Pancreas (tissue), 10 donors: ENCODE measurements at regions not wholly inside any gene's neighbourhood (a gene's known extent, or its start where the extent isn't known, plus 50 kb on each side); places are given as distances from the start of the nearest gene placed in this dataset.
"Not testable (repeated sequence)": the region's sequence is repeated elsewhere in the genome, so short reads cannot be mapped to it uniquely, and the experiment has no call there.

ENCODE experiments used
- ATAC-seq, 4 donors: fragments of 200-7000 bp; cut with Tn5 transposase; one replicate each; pipeline versions ENCODE4 v1.8.0 to v1.9.1; 2020; ENCODE audit warnings: mild to moderate bottlenecking in 4 of 4, moderate library complexity in 4 of 4
- DNase-seq, 6 donors: peaks; one replicate each; pipeline ENCODE4 v3.0.0-alpha.2; 2020
- FAIRE-seq: peaks from 2 replicates; lab custom pipeline; 2012; peaks lifted over from hg19 to GRCh38; lab: Jason Lieb, UNC
- H3K27ac ChIP-seq, 4 donors: fragments of 200-600 bp; sonication (generic); 1 replicate in 3 of 4; 2 replicates in 1 of 4; pipeline versions ENCODE4 v1.5.0 to v1.8.0; 2020
- H3K27me3 ChIP-seq, 4 donors: fragments of 200-600 bp; one replicate each; pipeline ENCODE4 v1.8.0; 2021
- H3K36me3 ChIP-seq, 3 donors: fragments of 200-600 bp; sonication (generic) in 1 of 3; one replicate each; pipeline versions ENCODE4 v1.5.0 to v1.8.0; 2020 to 2021
- H3K4me1 ChIP-seq, 3 donors: fragments of 200-600 bp; one replicate each; pipeline ENCODE4 v1.8.0; 2021
- H3K4me3 ChIP-seq, 4 donors: fragments of 200-600 bp; sonication (generic) in 2 of 4; one replicate each; pipeline versions ENCODE4 v1.5.0 to v1.8.0; 2020 to 2021
- H3K9me3 ChIP-seq, 4 donors: fragments of 200-600 bp; one replicate each; pipeline ENCODE4 v1.8.0; 2021
- CTCF ChIP-seq, 4 donors: fragments of 200-600 bp; sonication (generic) in 3 of 4; IDR thresholded peaks; one replicate each; pipeline versions ENCODE4 v1.5.0 to v1.8.0; 2021; ENCODE audit warnings: antibody characterized with exemption in 4 of 4
- WGBS, 2 donors: extraction: QIAGEN DNeasy Blood & Tissue Kit; methylation state at CpG; one replicate each; pipeline ENCODE4 v1.1.7; 2013; 5-methylcytosine and 5-hydroxymethylcytosine counted together
- intact Hi-C, 3 donors: fragments of 100-400 bp; cut with DNase I; formaldehyde crosslinking; loops; one replicate each; pipeline versions ENCODE4 v1.11.1 to v1.14.2; 2022
- donor health status: healthy with polysubstance abuse.
- donor health status: DM: no; HTN: no; CAD: no; lungs with moderate emphysema.
- donor health status: DM: no; HTN: no; CAD: no.
- donor health status: control.
- donor health status: control.
- donor health status: Bipolar disorder and iron deficiency.
- donor health status: DM: yes; HTN: yes; CAD: no.
- donor health status: DM: no; HTN: no; CAD: no.
- donor health status: DM: no; HTN: no; CAD: no.
- donor health status: DM: yes; HTN: yes; CAD: no.

GRCh38 chr5:89668821-89669220 lies 740.7 kb downstream of the CETN3 start:
- WGBS, 2 donors, result 91 to 93% methylated on average over 3 of the region's 3 CpGs
- H3K4me1 ChIP-seq, result no peaks in the 10 kb centered on the region
- H3K9me3 ChIP-seq, result no peaks in the 10 kb centered on the region
- ATAC-seq (no peak), FAIRE-seq (no peak), DNase-seq (no peak)
- no peaks in the 10 kb centered on the region for H3K36me3 ChIP-seq
- TF ChIP-seq CTCF (IDR thresholded peaks at IDR 0.05), result no peak
- no peak overlapping the region for H3K4me3 ChIP-seq
- H3K27ac ChIP-seq, result no peak overlapping the region
- intact Hi-C loops, result no loop called here
- H3K27me3 ChIP-seq, result no peaks in the 10 kb centered on the region

GRCh38 chr5:89662499-89662898 lies 747.1 kb downstream of the CETN3 start:
- 64 to 70% methylated on average over 4 of the region's 4 CpGs for WGBS, 2 donors
- DNase-seq (no peak), FAIRE-seq (no peak)

GRCh38 chr5:89638871-89639270 lies 755.9 kb upstream of the MEF2C start:
- H3K27me3 ChIP-seq, result no peaks in the 10 kb centered on the region
- TF ChIP-seq CTCF (IDR thresholded peaks at IDR 0.05), result no peak
- H3K27ac ChIP-seq, result no peak overlapping the region
- intact Hi-C loops, result no loop called here
- WGBS, 2 donors, result 83 to 86% methylated on average over 5 of the region's 5 CpGs
- ATAC-seq (no peak), FAIRE-seq (no peak), DNase-seq (no peak)
- H3K36me3 ChIP-seq, result no peaks in the 10 kb centered on the region
- no peaks in the 10 kb centered on the region for H3K4me1 ChIP-seq
- no peak overlapping the region for H3K4me3 ChIP-seq
- H3K9me3 ChIP-seq, result peaks cover 0 to 4% (median 0%) of the 10 kb centered on the region in 4 donors

More at GRCh38 chr5:89662499-89662898, 747.1 kb downstream of the CETN3 start:
- Histone ChIP-seq H3K4me1 (no peaks in the 10 kb centered on the region), H3K36me3 (no peaks in the 10 kb centered on the region), H3K27ac (no peak overlapping the region), H3K27me3 (no peaks in the 10 kb centered on the region), H3K9me3 (no peaks in the 10 kb centered on the region), H3K4me3 (no peak overlapping the region)
- TF ChIP-seq CTCF (IDR thresholded peaks at IDR 0.05), result no peak
- no peak for ATAC-seq
- intact Hi-C loops, result no loop called here

- DNase-seq, H3K36me3 ChIP-seq, intact Hi-C loops, ATAC-seq, H3K4me1 ChIP-seq, H3K27ac ChIP-seq, H3K4me3 ChIP-seq, FAIRE-seq, H3K9me3 ChIP-seq, H3K27me3 ChIP-seq: not testable (repeated sequence)
- WGBS, 2 donors, result 78 to 84% methylated on average over 2 to 3 of the region's 3 CpGs
Observed at GRCh38 chr5:89634176-89634575, 751.2 kb upstream of the MEF2C start.

GRCh38 chr5:89630064-89630463 lies 747.1 kb upstream of the MEF2C start:
- ATAC-seq, H3K4me3 ChIP-seq, H3K4me1 ChIP-seq, H3K27ac ChIP-seq, H3K27me3 ChIP-seq, H3K36me3 ChIP-seq, H3K9me3 ChIP-seq, DNase-seq, intact Hi-C loops, FAIRE-seq: not testable (repeated sequence)

- H3K4me1 ChIP-seq, result no peaks in the 10 kb centered on the region
- 80 to 89% methylated on average over 4 of the region's 4 CpGs for WGBS, 2 donors
- H3K9me3 ChIP-seq, result no peaks in the 10 kb centered on the region
- H3K4me3 ChIP-seq, result no peak overlapping the region
- no peak for ATAC-seq
- no peak overlapping the region for H3K27ac ChIP-seq
- FAIRE-seq, result no peak
- intact Hi-C loops, result no loop called here
- no peak for TF ChIP-seq CTCF (IDR thresholded peaks at IDR 0.05)
- H3K36me3 ChIP-seq, result no peaks in the 10 kb centered on the region
- DNase-seq, result no peak
- no peaks in the 10 kb centered on the region for H3K27me3 ChIP-seq
Observed at GRCh38 chr5:89628876-89629635, 746.1 kb upstream of the MEF2C start.
